ENCODE measurements at regions not wholly inside any gene's neighbourhood (a gene's known extent, or its start where the extent isn't known, plus 50 kb on each side); places are given as distances from the start of the nearest gene placed in this dataset.

DNA sequence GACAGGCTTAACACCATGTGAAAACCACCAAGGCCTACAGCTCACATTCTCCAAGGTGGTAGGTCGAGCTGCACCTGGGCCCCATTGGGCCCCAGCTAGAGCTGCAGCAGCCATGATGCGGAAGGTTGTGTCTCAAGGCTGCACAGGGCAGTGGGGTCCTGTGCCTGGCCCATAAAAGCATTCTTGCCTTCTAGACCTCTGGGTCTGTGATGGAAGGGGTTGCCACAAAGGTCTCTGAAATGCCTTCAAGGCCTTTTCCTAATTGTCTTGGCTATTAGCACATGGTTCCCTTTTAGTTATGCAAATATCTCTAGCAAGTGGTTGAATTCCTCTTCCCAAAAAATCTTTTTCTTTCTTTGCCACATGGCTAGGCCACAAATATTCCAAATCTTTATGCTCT lies 52.5 kb upstream of the C11orf58 start:
- DNase-seq = no peak

DNA sequence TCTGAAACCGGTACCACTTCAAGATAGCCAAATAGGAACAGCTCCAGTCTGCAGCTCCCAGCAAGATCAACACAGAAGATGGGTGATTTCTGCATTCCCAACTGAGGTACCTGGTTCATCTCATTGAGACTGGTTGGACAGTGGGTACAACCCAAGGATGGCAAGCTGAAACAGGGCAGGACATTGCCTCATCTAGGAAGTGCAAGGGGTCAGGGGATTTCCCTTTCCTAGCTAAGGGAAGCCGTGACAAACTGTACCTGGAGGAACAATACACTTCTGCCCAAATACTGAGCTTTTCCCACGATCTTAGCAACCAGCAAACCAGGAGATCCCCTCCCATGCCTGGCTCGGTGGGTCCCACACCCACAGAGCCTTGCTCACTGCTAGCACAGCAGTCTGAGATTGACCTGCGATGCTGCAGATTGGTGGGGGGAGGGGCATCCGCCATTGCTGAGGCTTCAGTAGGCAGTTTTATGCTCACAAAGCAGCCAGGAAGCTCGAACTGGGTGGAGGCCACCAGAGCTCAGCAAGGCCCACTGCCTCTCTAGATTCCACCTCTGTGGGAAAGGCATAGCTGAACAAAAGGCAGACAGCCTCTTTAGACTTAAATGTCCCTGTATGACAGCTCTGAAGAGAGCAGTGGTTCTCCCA lies 59.9 kb upstream of the C11orf58 start:
- DNase-seq = no peak

DNA sequence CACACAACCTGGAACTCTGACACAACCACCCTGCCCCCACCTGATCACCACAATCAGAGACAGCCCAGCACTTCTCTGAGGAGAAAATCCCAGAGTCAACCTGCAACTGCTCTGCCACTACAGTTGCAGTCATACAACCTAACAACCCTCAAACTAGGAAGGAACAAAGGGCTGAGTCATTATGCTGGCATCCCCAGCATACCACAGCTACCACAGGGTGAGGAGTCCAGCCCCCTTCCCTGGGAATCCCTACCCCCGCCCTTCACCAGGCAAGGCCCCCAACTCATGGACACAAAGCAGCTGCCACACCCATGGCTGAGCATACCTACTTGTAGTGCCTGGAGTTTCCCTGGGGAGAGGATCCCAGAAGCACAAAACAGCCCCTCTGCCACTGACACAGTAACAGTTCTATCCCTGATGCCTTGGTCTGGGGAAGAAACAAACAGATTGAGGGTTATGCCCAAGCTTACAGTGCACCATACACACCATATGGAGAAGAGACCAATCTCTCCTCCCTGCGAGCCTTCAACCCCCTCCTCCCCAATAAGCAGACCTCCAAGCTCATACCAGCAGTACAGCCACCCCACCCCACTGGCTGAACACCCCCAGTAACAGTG lies 68.5 kb upstream of the C11orf58 start:
- DNase-seq = no peak

DNA sequence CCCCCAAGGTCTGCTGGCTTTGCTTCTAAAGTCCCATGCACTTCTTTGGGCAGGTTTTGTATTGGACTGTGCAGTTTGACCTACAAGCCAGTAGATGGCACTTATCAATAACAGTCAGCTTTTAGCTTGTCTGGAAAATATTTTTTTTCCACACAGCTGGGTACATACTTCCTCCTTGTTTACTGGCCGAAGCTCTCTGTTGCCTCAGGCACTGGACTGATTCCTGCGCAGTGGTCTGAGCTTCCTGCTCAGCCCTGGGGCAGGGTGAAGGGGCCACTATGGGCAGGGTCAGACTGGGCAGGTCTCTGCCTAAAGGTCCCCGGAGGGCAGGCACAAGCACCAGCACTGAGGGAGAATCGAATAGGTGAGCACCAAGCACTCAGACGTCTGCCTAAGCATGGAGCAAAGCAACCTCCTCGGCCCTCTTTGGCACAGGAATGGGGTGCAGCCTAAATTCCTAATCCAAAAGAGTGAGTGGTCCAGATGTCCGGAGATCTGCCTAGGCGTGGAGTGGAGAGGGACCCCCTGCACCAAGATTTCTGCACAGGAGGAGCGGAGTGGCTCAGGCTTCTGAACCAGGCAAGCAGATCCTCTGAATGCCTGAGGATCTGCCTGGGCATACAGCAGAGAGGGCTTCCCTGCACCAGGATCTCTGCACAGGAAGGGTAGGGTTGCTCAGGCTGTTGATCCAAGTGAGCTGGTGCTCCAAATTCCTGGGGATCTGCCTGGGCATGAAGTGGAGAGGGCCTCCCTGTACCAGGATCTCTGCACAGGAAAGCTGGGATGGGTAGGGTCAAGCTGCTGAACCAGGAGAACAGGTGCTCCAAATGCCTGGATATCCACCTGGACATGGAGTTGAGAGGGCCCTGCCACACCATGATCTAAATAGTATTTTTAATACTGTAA lies 105.9 kb upstream of the C11orf58 start:
- DNase-seq = no peak

DNA sequence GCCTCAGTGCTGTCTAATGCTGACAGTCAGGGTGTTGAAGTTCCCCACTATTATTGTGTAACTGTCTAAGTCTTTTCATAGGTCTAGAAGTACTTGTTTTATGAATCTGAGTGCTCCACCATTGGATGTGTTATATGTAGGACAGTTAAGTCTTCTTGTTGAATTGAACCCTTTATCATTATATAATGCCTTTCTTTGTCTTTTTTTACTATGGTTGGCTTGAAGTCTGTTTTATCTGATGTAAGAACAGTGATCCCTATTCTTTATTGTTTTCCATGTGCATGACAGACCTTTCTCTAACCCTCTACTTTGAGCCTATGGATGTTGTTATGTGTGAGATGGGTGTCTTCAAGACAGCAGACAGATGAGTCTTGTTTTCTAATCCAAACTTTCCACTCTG lies 107.8 kb upstream of the C11orf58 start:
- DNase-seq = no peak

DNA sequence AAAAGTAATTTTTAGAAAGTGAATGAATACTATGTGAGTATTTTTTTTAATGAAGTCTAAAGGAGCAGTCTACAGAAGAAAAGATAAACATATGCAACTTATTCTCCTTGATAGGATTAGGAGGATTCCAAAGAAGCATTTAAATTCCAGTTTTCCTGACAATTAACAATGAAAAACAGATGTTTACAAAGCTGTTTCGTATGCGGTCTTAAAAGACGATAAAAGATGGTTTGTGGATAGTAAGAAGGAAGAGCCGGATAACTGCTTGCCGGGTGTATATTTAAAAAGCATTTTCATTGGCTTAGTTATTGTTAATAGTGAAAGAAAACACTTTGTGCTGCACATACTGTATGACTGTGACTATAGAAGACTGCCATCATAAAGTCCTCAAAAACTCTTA lies 120.0 kb upstream of the C11orf58 start:
- DNase-seq = no peak

DNA sequence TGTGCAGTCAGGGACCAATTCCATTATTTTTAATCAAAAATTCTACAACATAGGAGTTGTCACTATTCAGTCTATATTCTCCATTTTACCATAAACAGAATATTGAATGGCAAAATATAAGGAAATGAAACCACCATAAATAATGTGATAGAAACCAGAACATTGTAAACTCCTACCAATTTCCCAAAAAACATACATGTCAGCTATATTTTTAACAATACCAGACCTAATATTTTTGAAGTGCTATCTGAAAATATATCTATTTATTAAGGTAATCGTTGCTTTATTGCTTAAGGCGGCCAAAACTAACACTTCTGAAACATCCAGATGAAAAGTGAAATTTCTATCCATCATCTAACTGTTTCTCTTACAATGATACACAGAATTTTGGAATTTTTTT lies 123.0 kb upstream of the C11orf58 start:
- no peak for DNase-seq

DNA sequence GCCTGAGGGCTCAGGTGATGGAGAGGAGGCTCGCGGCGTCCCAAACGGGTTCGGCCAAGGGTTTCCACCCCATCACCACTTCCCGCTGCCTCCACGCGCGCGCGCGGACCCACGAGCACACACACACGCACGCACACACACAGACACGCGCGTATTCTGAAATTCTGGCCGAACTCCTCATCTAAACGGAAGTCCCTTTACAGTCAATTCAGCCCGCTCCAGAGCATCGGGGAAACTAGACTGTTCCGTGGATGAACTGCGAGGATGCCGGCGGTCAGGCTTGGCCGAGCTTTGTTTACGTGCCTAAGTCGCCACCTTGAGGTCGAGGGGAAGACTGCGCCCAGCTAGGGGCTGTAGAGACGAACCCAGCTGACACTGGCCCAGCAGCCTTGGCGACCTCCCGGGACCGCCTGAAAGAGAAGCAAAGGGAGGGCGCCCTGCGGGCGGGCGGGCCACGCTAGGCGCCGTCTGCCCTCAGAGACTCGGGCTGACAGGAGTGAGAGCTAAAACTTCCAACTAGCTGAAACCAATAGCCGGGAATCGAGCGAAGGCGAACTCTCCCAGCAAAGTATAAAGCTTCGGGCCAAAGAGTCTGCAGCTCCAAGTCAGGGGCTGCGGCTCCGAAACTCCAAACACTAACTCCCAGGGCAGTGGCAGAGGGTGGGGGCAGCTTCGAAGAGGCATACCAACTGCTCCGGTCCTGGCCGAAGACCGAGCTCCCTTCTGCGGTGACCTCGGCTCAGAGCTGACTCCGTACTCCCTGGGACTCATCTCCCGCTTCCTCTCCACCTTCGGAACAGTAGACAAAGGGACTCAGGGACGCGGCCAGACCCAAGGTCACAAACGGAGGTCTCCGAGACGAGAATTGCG lies 124.7 kb upstream of the C11orf58 start:
- peak; percentile 81 for DNase-seq

DNA sequence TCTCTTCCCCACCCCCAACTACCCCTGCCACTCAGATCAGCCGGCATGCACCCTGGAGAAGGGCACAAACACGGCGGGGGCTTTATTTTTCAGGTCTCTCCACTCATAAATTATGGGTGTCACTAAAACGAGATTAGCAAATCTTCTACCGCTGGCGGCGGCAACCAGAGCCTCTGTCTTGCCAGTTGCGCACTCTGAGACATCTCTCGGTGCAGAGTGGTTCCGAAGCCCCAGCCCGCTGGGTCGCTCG lies 125.3 kb upstream of the C11orf58 start:
- DNase-seq = no peak

DNA sequence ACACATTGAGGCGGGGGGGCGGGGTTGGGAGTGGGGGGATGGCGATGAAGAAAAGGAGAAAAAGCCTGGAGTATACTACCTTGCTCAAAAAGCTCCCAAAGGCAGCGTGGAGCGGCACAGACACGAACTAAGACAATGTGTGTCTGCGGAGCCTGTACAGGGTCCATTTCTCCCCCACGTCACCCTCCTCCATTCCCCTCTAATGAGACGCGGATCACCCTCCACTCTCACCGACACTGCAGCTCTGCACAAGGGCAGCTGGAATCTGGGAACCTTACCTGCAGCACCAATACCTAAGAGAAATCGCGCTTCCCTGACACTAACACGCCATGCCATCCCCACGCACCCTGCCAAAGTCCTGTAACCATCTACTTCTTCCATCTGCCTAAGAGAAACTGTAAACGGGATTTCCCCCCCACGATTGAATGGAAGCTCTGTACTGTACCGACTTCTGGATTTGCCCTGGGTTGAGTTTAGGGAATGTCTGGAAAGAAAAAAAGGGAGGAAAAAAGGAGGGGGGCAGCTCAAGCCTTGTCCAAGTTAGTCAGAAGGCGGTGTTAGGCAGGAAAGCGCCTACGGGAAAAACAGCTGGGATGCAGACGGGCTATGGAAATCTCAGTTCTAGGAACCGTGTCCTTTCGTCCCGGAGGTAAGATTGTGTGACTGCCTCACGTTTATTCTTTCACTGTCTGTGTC lies 125.7 kb upstream of the C11orf58 start:
- no peak for DNase-seq

DNA sequence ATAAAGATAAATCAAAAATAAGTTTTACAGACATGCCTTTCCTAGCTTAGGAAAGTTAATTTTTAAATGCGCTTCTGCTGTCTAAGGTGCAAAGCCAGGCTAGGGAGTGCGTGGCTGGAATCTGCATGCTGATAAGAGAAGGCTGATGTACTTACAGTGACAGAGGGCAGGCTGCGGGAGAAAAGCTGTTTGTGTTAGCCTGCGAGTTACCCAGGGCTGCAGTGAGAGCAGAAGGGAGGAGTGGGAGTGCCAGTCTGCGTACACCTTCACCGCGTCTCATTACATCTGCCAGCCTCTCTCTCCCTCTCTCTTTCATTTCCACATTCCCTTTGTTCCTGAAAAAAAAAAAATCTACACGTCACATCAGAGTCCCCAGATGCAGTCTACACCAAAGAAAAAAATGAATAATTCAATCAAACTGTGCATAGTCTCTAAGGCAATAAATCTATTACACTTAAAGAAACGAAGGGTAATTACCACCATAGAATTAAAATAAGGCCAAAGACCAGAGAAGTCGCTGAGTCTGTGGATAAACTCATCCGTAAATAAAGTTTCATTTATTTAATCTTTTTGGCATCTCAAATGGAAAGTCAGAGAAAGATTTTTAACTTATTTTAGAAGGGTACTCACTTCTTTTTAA lies 126.4 kb upstream of the C11orf58 start:
- no peak for DNase-seq

DNA sequence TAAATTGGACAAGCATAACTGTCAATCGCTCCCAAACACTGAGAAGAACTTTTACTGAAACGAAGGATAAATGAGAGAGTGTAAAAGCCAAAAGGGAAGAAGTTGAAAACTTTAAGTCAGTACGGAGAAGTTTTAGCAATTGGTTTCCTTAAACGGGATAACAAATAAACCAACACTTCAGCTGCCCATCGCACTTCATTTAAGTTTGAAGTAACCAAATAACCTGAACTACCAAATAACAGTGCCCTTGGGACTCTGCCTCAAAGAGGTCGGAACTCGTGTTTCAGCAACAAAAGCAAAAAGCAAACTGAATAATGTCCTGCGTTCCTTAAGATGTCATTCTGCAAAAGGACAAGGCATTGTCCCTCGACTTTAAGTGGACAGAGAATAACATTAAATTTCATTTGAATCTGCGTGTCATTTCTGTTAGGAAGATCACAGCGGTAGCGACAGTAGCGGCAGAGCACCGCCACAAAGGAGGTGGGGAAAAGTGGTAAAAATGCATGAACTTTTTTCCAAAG lies 127.0 kb upstream of the C11orf58 start:
- DNase-seq = no peak

DNA sequence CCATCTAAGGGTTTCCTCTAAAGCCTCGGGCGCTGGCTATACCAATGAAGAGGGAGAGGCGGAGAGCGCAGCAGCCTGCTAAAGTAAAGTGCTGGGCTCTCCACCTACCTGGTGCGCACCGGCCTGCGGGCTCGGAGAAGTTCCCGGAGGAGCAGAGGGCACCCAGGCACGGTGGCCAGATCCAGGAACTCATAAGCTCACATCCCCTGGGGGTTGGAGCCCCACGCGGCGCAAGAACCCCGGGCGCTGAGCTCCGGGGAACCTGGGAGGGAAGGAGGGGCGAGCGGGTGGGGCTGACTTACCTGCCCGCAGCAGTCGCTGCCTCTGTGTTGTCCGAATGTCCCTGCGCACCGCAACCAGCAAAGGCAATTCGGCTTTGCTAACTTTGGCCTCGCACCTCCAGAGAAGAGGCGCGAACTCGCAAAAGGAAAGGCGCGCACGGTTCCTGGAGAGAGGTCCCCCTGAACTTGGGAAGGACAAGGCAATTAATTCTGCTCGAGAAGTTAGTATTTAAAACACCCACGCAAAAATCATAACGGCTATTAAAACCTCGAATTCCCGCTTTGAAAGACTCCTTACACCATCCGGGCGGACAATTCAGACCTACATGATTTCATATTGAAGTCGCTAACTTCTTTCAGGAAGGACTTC lies 127.6 kb upstream of the C11orf58 start:
- no peak for DNase-seq

DNA sequence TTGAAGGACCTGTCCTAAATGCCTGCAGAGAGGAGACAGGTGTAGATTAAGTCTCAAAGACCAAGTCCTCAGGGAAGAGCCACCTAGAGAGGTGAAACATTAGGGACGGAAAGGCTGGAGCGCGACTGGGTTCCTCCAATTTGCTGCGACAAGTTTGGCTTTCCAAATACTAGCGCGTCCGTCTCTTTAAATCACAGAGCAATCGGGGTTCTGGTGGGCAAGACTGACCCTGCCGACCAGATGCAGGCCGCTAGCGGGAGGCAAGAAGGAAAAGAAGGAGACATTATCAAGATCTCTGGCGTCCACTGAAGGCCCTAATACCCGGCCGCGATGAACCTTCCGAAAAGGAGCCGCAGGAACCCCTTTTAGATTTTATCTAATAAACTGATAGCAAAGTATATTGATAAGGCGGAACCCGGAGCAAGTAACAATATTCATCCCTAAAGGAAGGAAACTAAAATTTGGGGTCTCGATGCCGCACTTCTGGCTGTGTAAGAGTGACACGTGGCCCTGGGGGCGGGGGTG lies 128.2 kb upstream of the C11orf58 start:
- DNase-seq = no peak

DNA sequence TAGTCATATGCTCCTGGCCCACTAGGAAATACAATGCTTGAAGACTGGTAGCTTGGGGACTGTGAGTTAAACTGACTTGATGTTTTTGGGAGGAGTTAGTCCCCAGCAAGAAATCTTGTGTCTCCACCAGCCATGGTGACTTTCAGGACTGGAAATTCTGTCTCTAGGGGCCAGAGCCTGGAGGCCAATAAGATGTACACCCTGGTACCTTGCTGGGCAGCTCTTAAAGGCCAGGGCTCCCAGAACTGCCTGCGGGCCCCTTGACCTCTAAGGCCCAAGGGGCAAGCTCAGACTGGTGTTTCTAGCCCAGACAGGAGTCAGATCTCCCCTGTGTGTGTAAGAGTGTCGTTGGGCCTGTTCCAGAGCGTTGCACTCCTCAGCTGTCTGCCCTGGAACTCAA lies 128.7 kb upstream of the C11orf58 start:
- DNase-seq = no peak

DNA sequence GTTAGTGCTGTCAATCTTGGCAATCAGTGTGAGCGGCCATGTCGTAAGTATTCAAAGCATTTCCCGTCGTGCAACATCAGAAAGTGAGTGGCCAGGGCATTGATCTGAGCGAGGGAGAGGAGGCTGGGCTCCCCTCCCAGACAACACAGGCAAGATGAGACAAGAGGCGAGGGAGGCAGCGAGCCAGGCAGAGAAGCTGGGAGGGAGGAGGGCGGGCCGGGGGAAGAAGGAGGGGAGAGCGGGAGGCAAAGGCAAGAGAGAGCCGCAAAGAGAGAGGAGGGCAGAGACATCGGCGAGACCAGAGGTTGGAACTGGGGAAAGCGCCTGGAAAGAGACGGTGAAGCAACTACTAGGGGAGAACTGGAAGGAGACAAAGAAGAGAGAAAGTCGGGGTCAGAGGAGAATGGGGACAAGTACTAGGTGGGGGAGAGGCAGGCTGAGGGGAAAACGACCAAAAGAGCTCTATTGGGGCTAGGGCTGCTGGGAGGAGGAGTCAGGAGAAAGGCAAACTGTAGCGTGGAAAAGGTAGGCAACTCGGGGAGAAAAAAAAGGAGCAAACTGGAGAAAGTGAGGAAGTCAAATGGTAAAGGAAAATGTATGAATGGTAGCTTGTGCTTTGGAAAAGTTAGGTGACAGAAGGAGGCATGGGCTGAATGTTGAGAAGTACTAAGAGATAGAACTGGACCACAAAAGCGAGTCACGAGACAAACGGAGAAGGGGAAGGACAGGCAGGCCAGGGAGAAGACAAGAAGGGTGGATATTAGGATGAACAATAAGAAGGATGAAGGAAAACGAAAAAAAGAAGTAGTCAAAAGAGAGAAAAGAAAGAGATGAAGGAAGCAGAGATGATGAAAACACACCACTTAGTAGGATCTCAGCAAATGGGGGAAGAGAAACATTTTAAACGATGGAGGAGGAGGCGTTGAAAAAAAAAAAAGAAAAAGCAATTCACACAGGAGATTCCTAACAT lies 130.5 kb upstream of the C11orf58 start:
- DNase-seq = no peak

DNA sequence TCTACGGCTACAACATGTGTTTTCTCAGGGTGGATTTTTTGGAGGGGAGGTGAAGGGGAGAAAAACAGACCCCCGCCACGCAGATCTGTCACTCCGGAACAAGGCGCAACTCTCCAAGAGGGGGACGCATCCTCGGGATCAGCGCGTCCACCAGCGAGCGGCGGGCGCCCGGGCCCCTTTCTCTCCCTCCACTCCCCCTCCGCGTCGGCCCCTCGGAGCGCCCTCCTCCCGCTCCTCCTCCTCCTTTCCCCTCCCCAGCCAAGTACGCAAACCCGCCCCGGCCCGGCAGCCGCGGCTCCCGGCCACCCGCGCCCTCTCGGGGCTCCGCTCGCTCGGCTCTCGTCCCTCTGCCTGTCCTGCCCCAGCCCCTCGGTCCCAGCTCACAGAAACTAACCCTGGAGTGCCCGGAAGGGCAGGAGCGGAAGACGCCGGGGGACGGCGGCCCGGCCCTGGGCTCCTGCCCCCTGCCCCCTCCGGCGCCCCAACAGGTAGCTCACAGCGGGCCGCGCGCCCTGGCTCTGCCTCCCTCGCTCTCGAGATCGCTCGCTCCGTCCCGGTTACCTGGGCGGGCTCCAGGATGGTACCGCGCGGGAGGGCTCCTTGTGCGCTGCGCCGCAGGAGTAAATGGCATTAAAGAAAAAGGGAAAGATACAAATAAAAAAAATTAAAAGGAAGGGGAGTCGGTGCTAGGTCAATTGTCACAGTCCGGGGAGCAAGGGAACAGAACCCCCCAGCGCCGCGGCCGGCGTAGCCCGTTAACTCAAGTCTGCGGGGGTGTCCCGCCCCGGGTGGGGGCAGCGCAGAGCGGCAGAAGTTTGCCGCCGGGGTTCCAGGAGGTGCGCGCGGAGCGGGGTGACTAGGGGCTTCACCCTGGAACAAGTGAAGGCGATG lies 131.4 kb upstream of the C11orf58 start:
- DNase-seq = no peak

DNA sequence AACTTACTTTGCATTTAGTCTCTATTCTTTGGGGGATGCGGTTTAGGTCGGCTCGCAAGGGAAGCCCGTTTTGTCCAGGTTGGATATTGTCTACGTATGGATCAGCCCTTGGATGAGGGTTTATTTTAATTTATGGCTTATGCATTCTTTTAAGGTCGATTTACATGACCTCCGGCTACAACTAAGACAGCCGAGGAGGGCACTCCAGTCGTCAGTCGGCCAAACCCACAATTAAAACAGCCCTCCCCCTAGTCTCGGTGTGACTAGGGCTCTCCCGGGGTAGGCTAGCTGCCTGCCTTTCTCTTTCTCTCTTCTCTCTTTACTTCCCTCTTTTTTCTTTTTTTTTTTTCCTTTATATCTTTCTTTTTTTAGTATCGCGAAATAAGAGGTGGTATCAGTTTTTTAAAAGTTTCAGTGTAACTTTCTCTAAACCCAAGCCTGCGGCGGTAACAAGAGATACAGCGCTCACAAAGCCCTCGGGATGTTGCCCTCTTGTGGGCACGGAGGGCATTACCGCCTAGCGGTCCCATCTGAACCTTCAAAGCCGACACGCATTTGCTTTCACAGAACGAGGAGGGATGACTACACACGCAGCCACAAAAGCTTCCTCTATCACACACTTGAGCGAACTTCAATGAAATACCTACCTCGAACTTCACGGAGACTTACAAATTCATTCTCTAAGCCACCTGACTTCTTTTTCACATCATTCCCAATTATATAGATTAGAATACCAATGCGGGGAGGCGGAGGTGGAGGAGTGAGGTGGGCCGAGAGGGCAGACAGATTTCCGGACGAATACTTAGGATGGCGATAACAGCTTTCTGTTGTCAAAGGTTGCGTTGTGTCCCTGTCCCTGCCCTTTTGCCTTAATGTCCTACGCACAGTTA lies 132.3 kb upstream of the C11orf58 start:
- peak; percentile 71 for DNase-seq

All from NCI-H2029 (cell line).